ENCODE measurements at regions not wholly inside any gene's neighbourhood (a gene's known extent, or its start where the extent isn't known, plus 50 kb on each side); places are given as distances from the start of the nearest gene placed in this dataset.

DNA sequence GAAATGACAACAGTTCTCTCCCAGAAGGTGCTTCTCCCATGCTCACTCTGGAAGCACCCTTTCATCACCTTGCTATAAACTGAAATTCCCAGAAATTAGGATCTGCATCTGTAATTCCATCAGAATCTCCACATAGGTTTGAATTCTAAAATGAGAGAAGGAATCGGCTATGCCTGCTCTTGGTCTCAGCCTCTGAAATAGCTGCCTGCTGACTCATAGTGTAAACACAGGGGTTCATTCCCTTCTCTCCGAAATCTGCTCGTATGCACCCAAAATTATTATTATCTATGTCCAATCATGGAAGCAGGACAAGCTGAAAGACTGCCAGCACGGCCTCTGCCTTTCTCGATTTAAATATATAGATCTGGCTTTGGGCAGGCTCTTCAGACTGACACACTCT, 74.6 kb upstream of the TAB2 start:
- TF ChIP-seq, protein P1, sequence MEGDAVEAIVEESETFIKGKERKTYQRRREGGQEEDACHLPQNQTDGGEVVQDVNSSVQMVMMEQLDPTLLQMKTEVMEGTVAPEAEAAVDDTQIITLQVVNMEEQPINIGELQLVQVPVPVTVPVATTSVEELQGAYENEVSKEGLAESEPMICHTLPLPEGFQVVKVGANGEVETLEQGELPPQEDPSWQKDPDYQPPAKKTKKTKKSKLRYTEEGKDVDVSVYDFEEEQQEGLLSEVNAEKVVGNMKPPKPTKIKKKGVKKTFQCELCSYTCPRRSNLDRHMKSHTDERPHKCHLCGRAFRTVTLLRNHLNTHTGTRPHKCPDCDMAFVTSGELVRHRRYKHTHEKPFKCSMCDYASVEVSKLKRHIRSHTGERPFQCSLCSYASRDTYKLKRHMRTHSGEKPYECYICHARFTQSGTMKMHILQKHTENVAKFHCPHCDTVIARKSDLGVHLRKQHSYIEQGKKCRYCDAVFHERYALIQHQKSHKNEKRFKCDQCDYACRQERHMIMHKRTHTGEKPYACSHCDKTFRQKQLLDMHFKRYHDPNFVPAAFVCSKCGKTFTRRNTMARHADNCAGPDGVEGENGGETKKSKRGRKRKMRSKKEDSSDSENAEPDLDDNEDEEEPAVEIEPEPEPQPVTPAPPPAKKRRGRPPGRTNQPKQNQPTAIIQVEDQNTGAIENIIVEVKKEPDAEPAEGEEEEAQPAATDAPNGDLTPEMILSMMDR (IDR thresholded peaks at IDR 0.05), result no peak
- no peak for TF ChIP-seq POLR2A (IDR thresholded peaks at IDR 0.05)
